CD8-positive, alpha-beta memory T cell (primary cell): ENCODE measurements at regions not wholly inside any gene's neighbourhood (a gene's known extent, or its start where the extent isn't known, plus 50 kb on each side); places are given as distances from the start of the nearest gene placed in this dataset.

Source experiments
- CTCF ChIA-PET: fragments of 350-600 bp; sonication (Branson Sonifier 250); formaldehyde crosslinking; loops from one replicate; lab custom pipeline; 2021; ENCODE audit warnings: antibody characterized with exemption; lab: Charles Lee
- POLR2A ChIA-PET: fragments of 350-600 bp; sonication (Branson Sonifier 250); formaldehyde crosslinking; loops from one replicate; lab custom pipeline; 2021; ENCODE audit warnings: antibody characterized with exemption; lab: Charles Lee
- DNase-seq, 5 donors: peaks; one replicate each; pipeline versions ENCODE4 v3.0.0 to v3.0.0-alpha.2; 2020 to 2022; ENCODE audit warnings: mixed read lengths in 1 of 5
- H3K27ac ChIP-seq: one replicate; pipeline ENCODE4 v1.7.0; 2013; ENCODE audit warnings: low read depth, mild to moderate bottlenecking, low read length, moderate library complexity
- H3K27me3 ChIP-seq: 2 replicates; pipeline ENCODE4 v1.7.0; 2013; ENCODE audit warnings: low read length, mild to moderate bottlenecking; ENCODE audit not compliant: insufficient read depth, poor library complexity, severe bottlenecking
- H3K36me3 ChIP-seq: 2 replicates; pipeline ENCODE4 v1.7.0; 2013; ENCODE audit warnings: mild to moderate bottlenecking, low read length, moderate library complexity; ENCODE audit not compliant: insufficient read depth
- H3K4me1 ChIP-seq: 2 replicates; pipeline ENCODE4 v1.7.0; 2013; ENCODE audit warnings: mild to moderate bottlenecking, low read length, moderate library complexity; ENCODE audit not compliant: insufficient read depth
- H3K4me3 ChIP-seq: 2 replicates; pipeline ENCODE4 v1.7.0; 2013; ENCODE audit warnings: mild to moderate bottlenecking, low read length
- H3K9me3 ChIP-seq: 2 replicates; pipeline ENCODE4 v1.7.0; 2013; ENCODE audit warnings: mild to moderate bottlenecking, low read length
- H3K27ac Mint-ChIP-seq, 8 donors: one replicate each; pipeline ENCODE4 v1.8.0; 2020 to 2021; ENCODE audit warnings: mixed read lengths in 8 of 8, mild to moderate bottlenecking in 6 of 8, inconsistent platforms in 3 of 8, moderate library complexity in 3 of 8
- H3K27me3 Mint-ChIP-seq, 2 donors: one replicate each; pipeline ENCODE4 v1.8.0; 2020 to 2021; ENCODE audit warnings: mixed read lengths in 2 of 2, mild to moderate bottlenecking in 1 of 2, moderate library complexity in 1 of 2
- H3K36me3 Mint-ChIP-seq, 3 donors: one replicate each; pipeline ENCODE4 v1.8.0; 2020 to 2021; ENCODE audit warnings: mixed read lengths in 3 of 3, inconsistent platforms in 1 of 3, mild to moderate bottlenecking in 1 of 3
- H3K4me1 Mint-ChIP-seq, 3 donors: one replicate each; pipeline ENCODE4 v1.8.0; 2020 to 2021; ENCODE audit warnings: mixed read lengths in 3 of 3, inconsistent platforms in 1 of 3, mild to moderate bottlenecking in 1 of 3
- H3K4me3 Mint-ChIP-seq, 7 donors: one replicate each; pipeline ENCODE4 v1.8.0; 2020 to 2021; ENCODE audit warnings: mixed read lengths in 7 of 7, mild to moderate bottlenecking in 6 of 7, moderate library complexity in 4 of 7, inconsistent platforms in 2 of 7
- H3K9me3 Mint-ChIP-seq, 5 donors: one replicate each; pipeline ENCODE4 v1.8.0; 2020 to 2022; ENCODE audit warnings: mixed read lengths in 5 of 5, mild to moderate bottlenecking in 3 of 5, moderate library complexity in 2 of 5, inconsistent platforms in 1 of 5

GRCh38 chr2:67079729-67080128 lies 317.4 kb upstream of the ETAA1 start:
- DNase-seq = no peak
- Mint-ChIP-seq H3K27ac (no peak overlapping the region), H3K4me3 (no peak overlapping the region), H3K4me1 (no peaks in the 10 kb centered on the region), H3K27me3 (no peaks in the 10 kb centered on the region), H3K9me3 (peaks cover 0 to 8% (median 2%) of the 10 kb centered on the region in 5 donors), H3K36me3 (no peaks in the 10 kb centered on the region)
- Histone ChIP-seq H3K9me3 (no peaks in the 10 kb centered on the region), H3K36me3 (no peaks in the 10 kb centered on the region), H3K27me3 (no peaks in the 10 kb centered on the region), H3K27ac (no peak overlapping the region), H3K4me1 (no peaks in the 10 kb centered on the region), H3K4me3 (no peak overlapping the region)
- ChIA-PET POLR2A (no interaction called here), CTCF (no interaction called here)

- H3K36me3 Mint-ChIP-seq = no peaks in the 10 kb centered on the region
- peaks cover 0 to 9% (median 2%) of the 10 kb centered on the region in 5 donors for H3K9me3 Mint-ChIP-seq
- no peak overlapping the region for H3K27ac Mint-ChIP-seq
- POLR2A ChIA-PET = no interaction called here
- Histone ChIP-seq H3K36me3 (no peaks in the 10 kb centered on the region), H3K27ac (no peak overlapping the region), H3K4me1 (no peaks in the 10 kb centered on the region), H3K9me3 (no peaks in the 10 kb centered on the region), H3K4me3 (no peak overlapping the region), H3K27me3 (no peaks in the 10 kb centered on the region)
- no peak overlapping the region for H3K4me3 Mint-ChIP-seq
- no peaks in the 10 kb centered on the region for H3K27me3 Mint-ChIP-seq
- no peak for DNase-seq
- CTCF ChIA-PET = no interaction called here
- H3K4me1 Mint-ChIP-seq = no peaks in the 10 kb centered on the region
Measured at GRCh38 chr2:67082813-67083212, 314.3 kb upstream of the ETAA1 start.

- CTCF ChIA-PET = no interaction called here
- POLR2A ChIA-PET = no interaction called here
Measured at GRCh38 chr2:67083951-67084350, 313.2 kb upstream of the ETAA1 start.

GRCh38 chr2:67085146-67085545 lies 312.0 kb upstream of the ETAA1 start:
- no peak for DNase-seq
- H3K36me3 Mint-ChIP-seq = no peaks in the 10 kb centered on the region
- Histone ChIP-seq H3K4me1 (no peaks in the 10 kb centered on the region), H3K27ac (no peak overlapping the region), H3K4me3 (no peak overlapping the region), H3K36me3 (no peaks in the 10 kb centered on the region), H3K27me3 (no peaks in the 10 kb centered on the region), H3K9me3 (no peaks in the 10 kb centered on the region)
- ChIA-PET POLR2A (no interaction called here), CTCF (no interaction called here)
- H3K4me1 Mint-ChIP-seq = no peaks in the 10 kb centered on the region
- H3K27ac Mint-ChIP-seq = no peak overlapping the region
- H3K9me3 Mint-ChIP-seq = peaks cover 0 to 8% (median 2%) of the 10 kb centered on the region in 5 donors
- no peaks in the 10 kb centered on the region for H3K27me3 Mint-ChIP-seq
- H3K4me3 Mint-ChIP-seq = no peak overlapping the region

More at GRCh38 chr2:67083951-67084350, 313.2 kb upstream of the ETAA1 start:
- no peaks in the 10 kb centered on the region for H3K9me3 ChIP-seq
- H3K4me1 ChIP-seq = no peaks in the 10 kb centered on the region
- H3K27ac Mint-ChIP-seq = no peak overlapping the region
- peaks cover 0 to 8% (median 2%) of the 10 kb centered on the region in 5 donors for H3K9me3 Mint-ChIP-seq
- no peaks in the 10 kb centered on the region for H3K36me3 ChIP-seq
- no peaks in the 10 kb centered on the region for H3K27me3 Mint-ChIP-seq
- H3K4me3 Mint-ChIP-seq = no peak overlapping the region
- H3K27ac ChIP-seq = no peak overlapping the region
- H3K4me1 Mint-ChIP-seq = no peaks in the 10 kb centered on the region
- no peak for DNase-seq
- H3K4me3 ChIP-seq = no peak overlapping the region
- no peaks in the 10 kb centered on the region for H3K36me3 Mint-ChIP-seq
- H3K27me3 ChIP-seq = no peaks in the 10 kb centered on the region

GRCh38 chr2:67091681-67092080 lies 305.5 kb upstream of the ETAA1 start:
- H3K4me1 Mint-ChIP-seq = no peaks in the 10 kb centered on the region
- H3K9me3 Mint-ChIP-seq = peaks cover 0 to 6% (median 2%) of the 10 kb centered on the region in 5 donors
- ChIA-PET CTCF (no interaction called here), POLR2A (no interaction called here)
- no peak overlapping the region for H3K27ac Mint-ChIP-seq
- Histone ChIP-seq H3K27ac (no peak overlapping the region), H3K36me3 (no peaks in the 10 kb centered on the region), H3K9me3 (no peaks in the 10 kb centered on the region), H3K27me3 (no peaks in the 10 kb centered on the region), H3K4me3 (no peak overlapping the region), H3K4me1 (no peaks in the 10 kb centered on the region)
- no peaks in the 10 kb centered on the region for H3K36me3 Mint-ChIP-seq
- H3K4me3 Mint-ChIP-seq = no peak overlapping the region
- no peaks in the 10 kb centered on the region for H3K27me3 Mint-ChIP-seq
- no peak for DNase-seq

GRCh38 chr2:67095121-67095520 lies 302.0 kb upstream of the ETAA1 start:
- no peaks in the 10 kb centered on the region for H3K27me3 Mint-ChIP-seq
- H3K36me3 ChIP-seq = no peaks in the 10 kb centered on the region
- no peaks in the 10 kb centered on the region for H3K9me3 ChIP-seq
- H3K9me3 Mint-ChIP-seq = peaks cover 3 to 8% (median 5%) of the 10 kb centered on the region in 5 donors
- H3K4me3 Mint-ChIP-seq = no peak overlapping the region
- H3K27ac ChIP-seq = no peak overlapping the region
- H3K4me1 ChIP-seq = no peaks in the 10 kb centered on the region
- no peak overlapping the region for H3K27ac Mint-ChIP-seq
- CTCF ChIA-PET = no interaction called here
- H3K4me3 ChIP-seq = no peak overlapping the region
- no peak for DNase-seq
- no peaks in the 10 kb centered on the region for H3K4me1 Mint-ChIP-seq
- H3K36me3 Mint-ChIP-seq = no peaks in the 10 kb centered on the region
- POLR2A ChIA-PET = no interaction called here
- H3K27me3 ChIP-seq = no peaks in the 10 kb centered on the region

GRCh38 chr2:67096886-67097285 lies 300.2 kb upstream of the ETAA1 start:
- DNase-seq = no peak
- Histone ChIP-seq H3K36me3 (no peaks in the 10 kb centered on the region), H3K9me3 (no peaks in the 10 kb centered on the region), H3K4me1 (no peaks in the 10 kb centered on the region), H3K4me3 (no peak overlapping the region), H3K27ac (no peak overlapping the region), H3K27me3 (no peaks in the 10 kb centered on the region)
- Mint-ChIP-seq H3K27ac (no peak overlapping the region), H3K36me3 (no peaks in the 10 kb centered on the region), H3K4me1 (no peaks in the 10 kb centered on the region), H3K9me3 (peaks cover 3 to 7% (median 4%) of the 10 kb centered on the region in 5 donors), H3K27me3 (no peaks in the 10 kb centered on the region), H3K4me3 (no peak overlapping the region)
- POLR2A ChIA-PET = no interaction called here
- CTCF ChIA-PET = no interaction called here

GRCh38 chr2:67103157-67103556 lies 294.0 kb upstream of the ETAA1 start:
- Histone ChIP-seq H3K36me3 (no peaks in the 10 kb centered on the region), H3K4me3 (no peak overlapping the region), H3K27me3 (no peaks in the 10 kb centered on the region), H3K9me3 (no peaks in the 10 kb centered on the region), H3K27ac (no peak overlapping the region), H3K4me1 (no peaks in the 10 kb centered on the region)
- Mint-ChIP-seq H3K36me3 (no peaks in the 10 kb centered on the region), H3K27ac (no peak overlapping the region), H3K4me3 (no peak overlapping the region), H3K27me3 (no peaks in the 10 kb centered on the region), H3K9me3 (peaks cover 11 to 23% (median 17%) of the 10 kb centered on the region in 5 donors), H3K4me1 (no peaks in the 10 kb centered on the region)
- ChIA-PET POLR2A (no interaction called here), CTCF (no interaction called here)
- DNase-seq = no peak

- Mint-ChIP-seq H3K27me3 (peaks cover 0 to 2% of the 10 kb centered on the region in 2 donors), H3K36me3 (no peaks in the 10 kb centered on the region), H3K9me3 (peaks cover 4 to 21% (median 9%) of the 10 kb centered on the region in 5 donors), H3K4me3 (no peak overlapping the region), H3K27ac (no peak overlapping the region), H3K4me1 (no peaks in the 10 kb centered on the region)
- no peaks in the 10 kb centered on the region for H3K9me3 ChIP-seq
- H3K4me1 ChIP-seq = no peaks in the 10 kb centered on the region
- ChIA-PET POLR2A (no interaction called here), CTCF (no interaction called here)
- DNase-seq = no peak
- no peak overlapping the region for H3K27ac ChIP-seq
- H3K27me3 ChIP-seq = no peaks in the 10 kb centered on the region
- no peaks in the 10 kb centered on the region for H3K36me3 ChIP-seq
- H3K4me3 ChIP-seq = no peak overlapping the region
Measured at GRCh38 chr2:67108231-67108630, 288.9 kb upstream of the ETAA1 start.
